Cardiac muscle cell (in vitro differentiated cells and primary cell): ENCODE measurements at regions not wholly inside any gene's neighbourhood (a gene's known extent, or its start where the extent isn't known, plus 50 kb on each side); places are given as distances from the start of the nearest gene placed in this dataset.

Experiments
- DNase-seq, 2 donors: peaks; one replicate each; pipeline versions ENCODE4 v3.0.0 to v3.0.0-alpha.2; 2010 to 2017; ENCODE audit warnings: low read depth in 1 of 2, low spot score in 1 of 2
- H3K27ac ChIP-seq: fragments of 200-600 bp; sonication (generic); 2 replicates; pipeline ENCODE4 v1.5.1; 2016
- H3K27me3 ChIP-seq: fragments of 200-600 bp; sonication (generic); 2 replicates; pipeline ENCODE4 v1.6.0; 2016; ENCODE audit warnings: control low read depth
- H3K36me3 ChIP-seq: fragments of 200-600 bp; sonication (generic); 2 replicates; pipeline ENCODE4 v1.5.1; 2016; ENCODE audit warnings: control low read depth
- H3K4me1 ChIP-seq: fragments of 200-600 bp; sonication (generic); 2 replicates; pipeline ENCODE4 v1.8.1; 2017; ENCODE audit warnings: low read depth, mild to moderate bottlenecking, mixed run types
- H3K4me3 ChIP-seq: fragments of 200-600 bp; sonication (generic); 2 replicates; pipeline ENCODE4 v1.5.1; 2016; ENCODE audit warnings: mild to moderate bottlenecking
- H3K9me3 ChIP-seq: fragments of 200-600 bp; sonication (generic); 2 replicates; pipeline ENCODE4 v1.5.1; 2017; ENCODE audit warnings: low read depth, mild to moderate bottlenecking, control low read depth
- TF ChIP-seq, protein P1 (sequence below): IDR thresholded peaks from 2 replicates; pipeline ENCODE4 v1.5.1; 2012; ENCODE audit warnings: low read depth, mild to moderate bottlenecking, low read length

DNA sequence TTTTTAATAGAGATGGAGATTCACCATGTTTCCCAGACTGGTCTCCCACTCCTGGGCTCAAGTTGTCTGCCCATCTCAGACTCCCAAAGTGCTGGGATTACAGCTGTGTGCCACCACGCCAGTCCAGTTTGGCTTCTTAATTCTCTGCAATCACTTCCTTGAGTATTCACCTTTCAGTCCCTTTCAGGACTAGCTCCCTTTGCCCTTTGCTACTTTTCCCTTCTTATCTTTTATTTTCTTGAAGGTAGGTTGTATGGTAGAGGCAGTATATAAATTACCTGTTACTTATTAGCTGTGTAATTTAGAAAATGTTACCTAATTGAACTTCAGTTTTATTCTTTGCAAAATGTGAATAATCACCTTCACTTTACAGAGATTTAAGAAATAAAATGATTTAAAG is 285.8 kb downstream of the FGF9 start:
- no peaks in the 10 kb centered on the region for H3K27me3 ChIP-seq
- no peak for DNase-seq
- no peak overlapping the region for H3K4me3 ChIP-seq
- H3K4me1 ChIP-seq = no peaks in the 10 kb centered on the region
- H3K9me3 ChIP-seq = no peaks in the 10 kb centered on the region
- no peaks in the 10 kb centered on the region for H3K36me3 ChIP-seq
- H3K27ac ChIP-seq = no peak overlapping the region
- TF ChIP-seq, protein P1, sequence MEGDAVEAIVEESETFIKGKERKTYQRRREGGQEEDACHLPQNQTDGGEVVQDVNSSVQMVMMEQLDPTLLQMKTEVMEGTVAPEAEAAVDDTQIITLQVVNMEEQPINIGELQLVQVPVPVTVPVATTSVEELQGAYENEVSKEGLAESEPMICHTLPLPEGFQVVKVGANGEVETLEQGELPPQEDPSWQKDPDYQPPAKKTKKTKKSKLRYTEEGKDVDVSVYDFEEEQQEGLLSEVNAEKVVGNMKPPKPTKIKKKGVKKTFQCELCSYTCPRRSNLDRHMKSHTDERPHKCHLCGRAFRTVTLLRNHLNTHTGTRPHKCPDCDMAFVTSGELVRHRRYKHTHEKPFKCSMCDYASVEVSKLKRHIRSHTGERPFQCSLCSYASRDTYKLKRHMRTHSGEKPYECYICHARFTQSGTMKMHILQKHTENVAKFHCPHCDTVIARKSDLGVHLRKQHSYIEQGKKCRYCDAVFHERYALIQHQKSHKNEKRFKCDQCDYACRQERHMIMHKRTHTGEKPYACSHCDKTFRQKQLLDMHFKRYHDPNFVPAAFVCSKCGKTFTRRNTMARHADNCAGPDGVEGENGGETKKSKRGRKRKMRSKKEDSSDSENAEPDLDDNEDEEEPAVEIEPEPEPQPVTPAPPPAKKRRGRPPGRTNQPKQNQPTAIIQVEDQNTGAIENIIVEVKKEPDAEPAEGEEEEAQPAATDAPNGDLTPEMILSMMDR = no peak

DNA sequence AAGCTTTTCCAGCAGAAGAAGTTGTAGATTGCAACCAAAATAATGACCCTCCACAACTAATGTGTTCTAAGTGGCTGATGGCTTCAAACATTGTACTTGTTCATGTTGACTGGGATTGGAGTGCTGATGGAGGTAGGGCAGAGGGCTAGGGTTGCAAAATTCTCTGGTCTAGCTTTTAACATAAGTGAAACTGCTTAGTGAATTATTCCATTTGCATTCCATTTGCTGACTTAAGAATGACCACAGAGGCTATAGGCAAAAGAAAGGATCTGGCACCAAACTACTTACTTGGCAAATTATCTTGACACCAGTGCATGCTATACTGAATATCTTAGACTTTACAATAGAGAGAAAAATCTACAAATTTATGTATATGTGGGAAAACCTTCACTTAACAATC is 287.0 kb downstream of the FGF9 start:
- Histone ChIP-seq H3K4me1 (no peaks in the 10 kb centered on the region), H3K27ac (no peak overlapping the region), H3K27me3 (no peaks in the 10 kb centered on the region), H3K9me3 (no peaks in the 10 kb centered on the region), H3K4me3 (no peak overlapping the region), H3K36me3 (no peaks in the 10 kb centered on the region)
- TF ChIP-seq, protein P1 = no peak
- DNase-seq = no peak

DNA sequence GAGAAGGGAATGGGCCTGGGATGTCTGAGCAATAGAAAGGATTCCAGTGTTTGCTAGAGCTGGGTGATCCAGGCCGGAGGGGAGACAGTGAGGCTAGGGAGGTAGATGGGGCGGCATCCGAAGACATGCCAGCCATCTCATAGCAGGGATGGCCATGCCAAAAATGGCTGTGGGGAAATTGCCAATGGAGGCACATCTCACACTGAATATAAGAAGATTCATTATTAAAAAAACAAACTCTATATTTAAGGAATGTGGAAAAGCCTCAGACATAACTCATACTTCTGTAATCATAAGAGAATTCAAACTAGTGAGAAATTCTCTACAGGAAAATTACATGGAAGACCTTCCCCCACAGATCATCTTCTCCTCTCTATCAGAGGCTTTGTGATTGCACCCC is 289.2 kb downstream of the FGF9 start:
- no peak for DNase-seq
- no peaks in the 10 kb centered on the region for H3K9me3 ChIP-seq
- H3K27me3 ChIP-seq = no peaks in the 10 kb centered on the region
- H3K4me3 ChIP-seq = no peak overlapping the region
- TF ChIP-seq, protein P1 = no peak
- H3K36me3 ChIP-seq = no peaks in the 10 kb centered on the region
- no peak overlapping the region for H3K27ac ChIP-seq
- no peaks in the 10 kb centered on the region for H3K4me1 ChIP-seq

DNA sequence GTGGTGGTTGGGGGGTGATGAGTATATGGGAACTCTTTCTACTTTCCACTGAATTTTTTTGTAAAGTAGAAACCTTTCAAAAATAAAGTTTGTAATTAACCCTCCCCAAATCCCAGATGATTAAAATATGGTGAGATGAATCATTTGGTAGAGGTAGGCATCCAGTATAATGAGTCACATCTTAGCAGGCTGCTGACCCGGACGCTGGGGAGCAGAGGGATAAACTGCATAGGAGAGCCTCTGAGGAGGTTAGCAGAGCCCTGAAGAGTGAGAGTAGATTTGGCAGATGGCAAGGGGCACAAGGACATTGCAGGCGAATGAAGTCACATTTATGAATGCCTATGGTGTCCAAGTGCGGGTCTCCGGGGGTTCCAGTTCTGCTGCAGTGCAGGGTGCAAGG is 293.8 kb downstream of the FGF9 start:
- Histone ChIP-seq H3K4me3 (no peak overlapping the region), H3K36me3 (no peaks in the 10 kb centered on the region), H3K27ac (no peak overlapping the region), H3K9me3 (no peaks in the 10 kb centered on the region), H3K27me3 (no peaks in the 10 kb centered on the region), H3K4me1 (no peaks in the 10 kb centered on the region)
- no peak for DNase-seq
- TF ChIP-seq, protein P1 = no peak

DNA sequence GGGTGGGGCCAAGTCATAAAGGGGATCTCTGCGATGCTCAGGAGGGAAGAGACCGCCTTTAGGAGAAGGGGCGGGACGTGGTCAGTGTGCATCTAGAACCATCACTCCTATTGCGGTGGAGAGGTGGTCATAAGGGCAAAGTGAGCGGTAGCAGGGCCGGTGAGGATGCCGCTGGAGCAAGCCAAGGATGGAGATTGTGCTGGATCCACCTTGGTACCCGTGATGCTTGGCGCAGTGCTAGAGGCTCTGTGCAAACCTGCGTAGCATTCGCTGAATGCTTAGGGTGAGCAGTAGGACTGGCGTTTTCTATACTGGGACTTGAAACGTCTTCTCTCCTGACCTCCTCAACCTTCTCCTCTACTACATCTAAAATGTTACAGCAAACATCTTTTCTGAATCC is 294.2 kb downstream of the FGF9 start:
- Histone ChIP-seq H3K4me1 (no peaks in the 10 kb centered on the region), H3K27ac (no peak overlapping the region), H3K27me3 (no peaks in the 10 kb centered on the region), H3K36me3 (no peaks in the 10 kb centered on the region), H3K9me3 (no peaks in the 10 kb centered on the region), H3K4me3 (no peak overlapping the region)
- TF ChIP-seq, protein P1 = no peak
- DNase-seq = no peak

DNA sequence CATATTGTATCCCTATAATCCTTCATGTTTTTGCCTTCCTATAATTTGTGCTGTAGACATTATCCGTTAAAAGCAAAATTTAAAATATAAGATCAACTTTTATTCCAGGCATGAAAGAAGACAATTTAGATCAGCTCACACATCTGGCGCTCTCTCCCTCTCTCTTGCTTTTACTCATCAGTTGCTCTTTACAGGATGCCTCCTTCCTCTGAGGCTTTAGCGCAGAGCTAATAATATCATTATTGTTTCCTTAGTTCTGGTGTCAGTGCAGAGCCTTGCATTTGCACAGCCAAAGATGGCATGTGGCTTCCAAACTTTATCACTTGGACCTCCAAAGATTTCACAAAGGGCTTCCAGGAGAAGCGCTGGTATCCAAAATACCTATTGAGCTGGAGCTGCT is 295.1 kb downstream of the FGF9 start:
- Histone ChIP-seq H3K27ac (no peak overlapping the region), H3K36me3 (no peaks in the 10 kb centered on the region), H3K4me1 (no peaks in the 10 kb centered on the region), H3K4me3 (no peak overlapping the region), H3K9me3 (no peaks in the 10 kb centered on the region), H3K27me3 (no peaks in the 10 kb centered on the region)
- TF ChIP-seq, protein P1 = no peak
- DNase-seq = no peak
